WTC11 (cell line): ENCODE measurements at regions not wholly inside any gene's neighbourhood (a gene's known extent, or its start where the extent isn't known, plus 50 kb on each side); places are given as distances from the start of the nearest gene placed in this dataset.

Source experiments
- CREB1 ChIP-seq: sonication (generic); formaldehyde crosslinking; IDR thresholded peaks from 2 replicates; pipeline ENCODE4 v1.8.0; 2023; ENCODE audit warnings: mild to moderate bottlenecking, missing genetic modification reagents
- CTCF ChIP-seq: fragments of 200-600 bp; IDR thresholded peaks from 2 replicates; pipeline ENCODE4 v1.8.0; 2022; ENCODE audit warnings: antibody characterized with exemption
- IRF1 ChIP-seq: sonication (generic); formaldehyde crosslinking; IDR thresholded peaks from 2 replicates; pipeline ENCODE4 v1.8.0; 2023; ENCODE audit warnings: missing genetic modification reagents
- KAT7 ChIP-seq: sonication (generic); formaldehyde crosslinking; IDR thresholded peaks from 2 replicates; pipeline ENCODE4 v1.8.1; 2023; ENCODE audit warnings: missing genetic modification reagents, mild to moderate bottlenecking, borderline replicate concordance
- MAX ChIP-seq: sonication (generic); formaldehyde crosslinking; IDR thresholded peaks from 2 replicates; pipeline ENCODE4 v1.8.0; 2022; ENCODE audit warnings: mild to moderate bottlenecking, missing genetic modification reagents
- OVOL2 ChIP-seq: fragments of 250-450 bp; sonication (Bioruptor Pico); IDR thresholded peaks from 2 replicates; pipeline ENCODE4 v1.9.0; 2021; ENCODE audit warnings: mild to moderate bottlenecking, borderline replicate concordance
- TEAD4 ChIP-seq: sonication (generic); formaldehyde crosslinking; IDR thresholded peaks from 2 replicates; pipeline ENCODE4 v1.8.0; 2022; ENCODE audit warnings: mild to moderate bottlenecking, missing genetic modification reagents
- USF2 ChIP-seq: sonication (generic); formaldehyde crosslinking; IDR thresholded peaks from 2 replicates; pipeline ENCODE4 v1.8.1; 2023; ENCODE audit warnings: mild to moderate bottlenecking, missing genetic modification reagents, moderate library complexity
- ZNF425 ChIP-seq: fragments of 250-450 bp; sonication (Bioruptor Pico); conservative IDR thresholded peaks from 2 replicates; pipeline ENCODE4 v1.9.0; 2021; ENCODE audit warnings: mild to moderate bottlenecking

- no peak for TF ChIP-seq CTCF
- no peak for TF ChIP-seq ZNF425 (CRISPR knock-in tag)
- no peak for TF ChIP-seq KAT7 (CRISPR knock-in tag)
- no peak for TF ChIP-seq MAX
- no peak for TF ChIP-seq USF2
- no peak for TF ChIP-seq OVOL2
- no peak for TF ChIP-seq IRF1 (CRISPR knock-in tag)
- TF ChIP-seq CREB1 = no peak
- TF ChIP-seq TEAD4 = no peak
These were observed 151.3 kb upstream of the KCNIP4 start for GRCh38 chr4:22099896-22100295.
